HG03039 (cell line): ENCODE measurements at regions not wholly inside any gene's neighbourhood (a gene's known extent, or its start where the extent isn't known, plus 50 kb on each side); places are given as distances from the start of the nearest gene placed in this dataset.
"Not testable (repeated sequence)": the region's sequence is repeated elsewhere in the genome, so short reads cannot be mapped to it uniquely, and the experiment has no call there.

Source experiments
- ATAC-seq: cut with Tn5 transposase; IDR thresholded peaks from one replicate; pipeline ENCODE4 v1.9.1; 2021; ENCODE audit warnings: mild to moderate bottlenecking, moderate library complexity; ENCODE audit not compliant: unreplicated experiment

DNA sequence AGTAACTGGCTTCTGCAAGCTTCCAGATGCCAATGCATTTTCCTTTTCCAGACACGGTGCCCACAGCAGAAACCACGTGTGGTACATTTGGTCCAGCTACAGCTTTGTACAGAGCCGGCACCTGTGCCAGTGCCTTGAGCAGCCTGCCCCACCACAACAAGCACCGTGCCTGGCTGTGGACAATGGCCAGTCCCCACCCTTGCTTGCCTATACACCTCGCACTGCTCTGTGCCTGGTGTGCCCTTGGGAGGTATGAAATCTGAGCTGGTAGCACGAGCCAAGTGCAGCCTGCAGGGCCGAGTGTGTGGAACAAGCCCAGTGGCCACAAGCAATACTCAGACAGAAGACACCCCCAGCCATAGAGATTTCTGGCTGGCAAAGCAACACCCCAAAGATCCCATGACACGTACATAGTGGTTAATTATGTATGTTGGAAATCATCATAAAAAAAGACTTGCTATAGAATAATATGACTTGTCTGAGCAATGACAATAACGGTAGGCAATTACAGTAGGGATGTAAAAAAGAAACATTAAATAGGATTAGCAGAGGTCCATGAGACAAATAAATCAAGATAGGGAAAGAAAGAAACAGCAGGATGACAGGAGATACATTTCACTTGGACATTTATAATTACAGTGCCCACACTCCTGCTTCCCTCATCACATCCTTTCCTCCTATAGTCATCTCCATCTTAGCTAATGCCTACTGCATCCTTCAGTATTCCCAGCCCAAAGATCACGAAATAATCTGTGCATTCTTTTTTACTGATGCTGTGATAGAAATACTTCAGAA is 1399.5 kb downstream of the PCDH9 start:
- ATAC-seq = no peak

DNA sequence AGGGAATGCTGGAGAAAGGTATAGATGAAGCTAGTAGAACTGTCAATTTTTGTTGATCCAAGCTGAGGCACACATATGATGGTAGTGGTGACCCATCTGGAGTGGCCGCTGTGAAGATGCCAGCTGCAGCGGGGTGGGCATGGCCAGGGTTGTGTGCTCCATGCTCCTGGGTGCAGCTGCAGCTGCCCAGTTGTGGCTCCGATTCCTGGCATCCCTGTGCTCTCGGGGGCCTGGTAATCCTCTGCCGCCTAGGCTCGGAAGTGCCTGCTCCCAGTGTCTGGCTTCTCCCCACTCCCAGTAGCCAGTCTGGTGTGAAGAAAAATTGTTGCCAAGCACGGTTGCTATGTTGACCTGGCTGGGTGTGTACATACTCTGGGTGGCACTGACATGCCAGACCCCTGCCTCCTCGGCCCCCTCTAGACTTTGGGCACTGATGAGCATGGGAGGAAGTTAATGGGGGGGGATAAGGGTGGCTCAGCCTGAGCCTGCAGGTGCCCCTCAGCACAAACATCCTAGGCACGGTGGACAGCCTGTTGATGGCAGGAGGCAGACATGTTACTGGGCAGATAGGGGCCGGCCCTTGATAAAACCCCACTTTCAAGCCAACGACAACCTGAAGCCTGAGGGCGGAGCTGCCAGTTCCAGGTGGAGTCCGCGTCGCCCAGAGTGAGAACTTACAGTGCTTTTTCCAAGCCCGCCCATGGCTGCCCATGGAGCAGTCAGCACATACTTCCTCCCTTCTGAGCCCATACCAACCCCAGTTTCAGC is 1400.7 kb downstream of the PCDH9 start:
- ATAC-seq = no peak

GRCh38 chr13:65826657-65827056 is 1403.5 kb downstream of the PCDH9 start:
- no peak for ATAC-seq

DNA sequence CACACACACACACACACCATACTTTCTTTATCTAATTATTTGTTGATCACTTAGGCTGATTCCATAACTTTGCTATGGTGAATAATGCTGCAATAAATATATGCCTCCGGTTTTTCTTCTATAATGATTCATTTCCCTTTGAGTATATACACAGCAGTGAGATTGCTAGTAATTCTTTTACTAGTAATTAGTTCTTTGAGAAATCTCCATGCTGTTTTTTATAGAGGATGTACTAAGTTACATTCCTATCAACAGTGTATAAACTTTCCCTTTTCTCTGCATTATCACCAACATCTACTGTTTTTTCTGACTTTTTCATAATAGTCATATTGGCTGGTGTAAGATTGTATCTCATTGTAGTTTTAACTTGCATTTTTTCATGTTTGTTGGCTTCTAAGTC is 1405.1 kb downstream of the PCDH9 start:
- ATAC-seq = no peak

DNA sequence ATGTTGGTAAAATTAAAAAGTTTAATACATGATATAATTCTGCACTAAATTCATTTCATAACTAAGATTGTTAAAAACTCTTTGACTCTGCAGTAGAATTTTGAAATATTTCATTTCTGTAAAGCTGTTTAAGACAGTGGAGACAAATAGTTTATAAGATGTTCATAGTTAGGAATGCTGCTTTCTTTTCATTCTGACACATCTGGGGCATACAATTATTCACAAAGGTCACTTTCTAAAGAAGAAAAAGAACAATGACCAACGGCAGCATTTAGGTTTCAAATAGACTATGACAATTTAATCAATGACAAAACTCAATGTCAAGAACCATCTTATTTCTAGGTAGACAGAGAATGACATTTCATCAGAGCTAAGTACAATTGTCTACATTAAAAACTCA is 1422.1 kb downstream of the PCDH9 start:
- ATAC-seq = no peak

- no peak for ATAC-seq
Measured at GRCh38 chr13:65803530-65804392, 1426.4 kb downstream of the PCDH9 start.

DNA sequence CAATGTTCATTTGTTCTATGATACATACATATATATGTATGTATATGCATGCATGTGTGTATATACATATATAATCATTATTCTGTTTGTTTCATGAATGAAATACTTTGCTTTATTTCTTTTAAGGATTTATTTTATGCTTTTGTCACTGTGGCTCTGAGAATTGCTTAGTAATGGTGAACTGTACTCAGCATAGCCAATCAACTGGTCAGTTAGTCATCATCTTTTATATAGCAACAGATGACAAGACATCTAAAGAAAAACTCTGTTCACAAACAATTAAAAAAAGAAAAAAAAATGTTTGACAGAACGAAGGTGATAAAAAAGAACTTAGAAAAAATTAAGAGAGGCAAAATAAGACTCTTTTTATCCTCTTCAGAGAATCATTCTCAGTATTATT is 1440.3 kb downstream of the PCDH9 start:
- no peak for ATAC-seq

- ATAC-seq = no peak
Measured at GRCh38 chr13:65787082-65787481, 1443.1 kb downstream of the PCDH9 start.

- ATAC-seq = no peak
Measured at GRCh38 chr13:65784088-65784816, 1445.9 kb downstream of the PCDH9 start.

DNA sequence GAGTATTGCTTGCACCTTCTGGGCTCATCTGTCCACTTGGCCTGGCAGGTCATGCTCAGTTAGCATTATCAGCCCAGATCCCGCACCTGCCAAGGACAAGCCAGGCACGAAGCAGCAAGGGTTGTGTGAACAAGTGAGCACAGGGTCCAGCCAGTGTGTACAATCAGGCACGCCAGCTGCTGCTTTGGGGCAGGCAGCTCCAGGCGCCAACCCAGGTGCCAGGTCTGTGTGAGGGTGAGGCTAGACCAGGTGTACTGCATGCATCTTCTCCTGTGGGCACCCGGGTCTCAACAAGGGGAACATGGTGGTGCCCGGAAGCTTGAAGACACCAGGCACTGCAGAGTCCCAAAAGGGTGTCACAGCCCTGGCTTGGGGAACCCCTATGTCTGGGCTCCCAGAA is 1446.8 kb downstream of the PCDH9 start:
- ATAC-seq = no peak

- ATAC-seq = not testable (repeated sequence)
Measured at GRCh38 chr13:65771704-65772313, 1458.3 kb downstream of the PCDH9 start.

DNA sequence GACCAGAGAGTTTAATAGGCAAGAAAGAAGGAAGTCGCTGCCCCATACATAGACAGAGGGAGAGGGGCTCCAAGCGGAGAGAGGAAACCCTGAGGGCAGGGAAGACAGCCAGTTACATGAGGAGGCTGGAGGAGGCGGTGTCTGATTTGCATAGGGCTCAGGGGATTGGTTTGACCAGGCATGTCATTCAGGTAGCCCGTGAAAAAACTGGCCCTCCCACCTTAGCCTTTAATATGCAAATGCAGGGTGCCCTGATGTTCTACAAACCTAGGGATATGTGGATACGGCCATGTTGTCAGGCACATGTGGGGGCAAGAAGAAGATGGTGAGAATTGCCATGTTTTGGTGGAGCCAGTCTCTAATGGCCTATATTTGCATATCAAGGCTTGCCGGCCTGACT is 1461.6 kb downstream of the PCDH9 start:
- no peak for ATAC-seq

GRCh38 chr13:65763811-65764210 is 1466.3 kb downstream of the PCDH9 start:
- ATAC-seq = no peak

DNA sequence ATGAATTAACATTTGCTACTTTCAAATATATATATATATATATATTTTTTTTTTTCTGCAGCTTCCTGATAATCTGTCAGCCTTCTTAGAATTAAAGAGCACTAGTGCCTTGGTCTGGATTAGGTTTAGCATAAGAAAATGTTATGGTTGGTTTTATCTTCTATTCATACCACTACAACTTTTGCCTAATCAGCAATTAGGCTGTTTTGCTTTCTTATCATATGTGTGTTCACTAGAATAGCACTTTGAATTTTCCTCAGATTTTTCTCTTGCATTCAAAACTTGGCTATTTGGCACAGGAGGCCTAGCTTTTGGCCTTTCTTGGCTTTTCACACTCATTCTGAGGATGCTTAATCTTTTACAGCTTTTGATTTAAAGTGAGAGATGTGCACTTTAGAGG is 1468.1 kb downstream of the PCDH9 start:
- no peak for ATAC-seq

DNA sequence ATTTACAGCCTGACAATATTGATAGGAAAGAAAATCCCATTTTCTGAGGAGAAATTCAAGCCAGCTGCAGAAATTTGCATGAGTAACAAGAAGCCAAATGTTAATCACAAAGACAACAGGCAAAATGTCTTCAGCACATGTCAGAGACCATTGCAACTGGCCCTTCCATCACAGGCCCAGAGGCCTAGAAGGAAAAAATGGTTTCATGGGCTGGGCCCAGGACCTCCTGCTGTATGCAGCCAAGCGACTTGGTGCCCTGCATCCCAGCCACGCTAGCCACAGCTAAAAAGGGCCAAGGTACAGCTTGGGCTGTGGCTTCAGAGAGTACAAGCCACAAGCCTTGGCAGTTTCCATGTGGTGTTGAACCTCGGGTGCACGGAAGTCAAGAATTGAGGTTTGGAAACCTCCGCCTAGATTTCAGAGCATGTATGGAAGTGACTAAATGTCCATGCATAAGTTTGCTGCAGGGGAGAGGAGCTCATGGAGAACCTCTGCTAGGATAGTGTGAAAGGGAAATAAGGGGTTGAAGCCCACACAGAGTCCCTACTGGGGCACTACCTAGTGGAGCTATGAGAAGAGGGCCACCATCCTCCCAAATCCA is 1474.0 kb downstream of the PCDH9 start:
- no peak for ATAC-seq

- ATAC-seq = no peak
Measured at GRCh38 chr13:65748227-65748626, 1481.9 kb downstream of the PCDH9 start.

GRCh38 chr13:65746406-65746921 is 1483.7 kb downstream of the PCDH9 start:
- no peak for ATAC-seq

- no peak for ATAC-seq
Measured at GRCh38 chr13:65744836-65745235, 1485.3 kb downstream of the PCDH9 start.

DNA sequence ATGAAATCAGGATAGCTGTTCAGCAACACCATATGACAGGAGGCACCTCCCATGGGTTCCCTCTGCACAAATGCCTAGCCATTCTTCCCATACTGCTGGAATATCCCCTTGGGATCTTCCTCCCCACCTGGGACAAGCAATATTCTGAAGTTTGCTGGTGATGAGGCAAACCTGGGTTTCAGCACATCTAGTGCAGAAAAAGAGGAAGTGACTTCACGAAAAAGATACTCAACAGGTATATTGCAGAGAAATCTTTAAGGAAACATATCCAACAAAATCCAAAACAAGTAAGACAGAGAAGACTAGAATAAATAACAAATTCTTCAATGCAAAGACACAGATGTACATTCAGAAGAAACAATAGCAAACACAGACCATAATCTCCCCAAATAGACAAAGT is 1497.0 kb downstream of the PCDH9 start:
- no peak for ATAC-seq

DNA sequence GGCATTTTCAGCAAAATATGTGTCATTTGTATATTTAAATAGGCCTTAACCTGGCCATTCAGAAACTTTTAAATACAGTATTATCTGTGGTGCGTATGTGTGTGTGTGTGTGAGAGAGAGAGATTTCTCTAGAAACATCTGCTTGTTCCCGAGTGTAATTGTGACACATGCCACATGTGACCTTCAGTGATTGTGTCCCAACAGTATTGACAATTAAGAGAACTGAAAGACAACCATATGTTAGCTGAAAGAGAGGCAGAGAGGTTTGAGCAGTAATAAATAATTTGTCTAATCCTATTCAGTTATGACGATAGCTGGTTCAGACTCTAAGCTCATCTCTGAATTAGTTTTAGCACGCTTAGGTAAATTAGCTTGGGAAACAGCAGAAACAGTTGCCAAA is 1503.1 kb downstream of the PCDH9 start:
- ATAC-seq = no peak
